ENCODE measurements at regions not wholly inside any gene's neighbourhood (a gene's known extent, or its start where the extent isn't known, plus 50 kb on each side); places are given as distances from the start of the nearest gene placed in this dataset.

- Histone ChIP-seq H3K9me2 (replicated peaks; ENCODE audit: control insufficient read depth, low read length) (no peaks in the 10 kb centered on the region), H3K27me3 (ENCODE audit: control insufficient read depth, low read length) (no peaks in the 10 kb centered on the region), H3F3A (ENCODE audit: control insufficient read depth, insufficient read depth) (no peaks in the 10 kb centered on the region), H4K20me1 (ENCODE audit: control insufficient read depth, insufficient read depth, low read depth, low read length) (no peaks in the 10 kb centered on the region), H3K4me1 (ENCODE audit: control insufficient read depth, low read length) (no peaks in the 10 kb centered on the region), H3K4me2 (ENCODE audit: low read length) (no peak overlapping the region), H3K9me3 (ENCODE audit: control insufficient read depth, insufficient read depth, low read length) (no peaks in the 10 kb centered on the region), H3K27ac (ENCODE audit: low read depth, low read length) (no peak overlapping the region), H3K4me3 (ENCODE audit: low read length) (no peak overlapping the region), H3K36me3 (ENCODE audit: control insufficient read depth, low read length) (no peaks in the 10 kb centered on the region), H3K79me2 (ENCODE audit: control insufficient read depth, low read length) (no peaks in the 10 kb centered on the region)
- no peak for TF ChIP-seq CTCF (IDR thresholded peaks at IDR 0.05; ENCODE audit: low read depth, low read length, poor library complexity, severe bottlenecking)
- no peak for TF ChIP-seq EZH2phosphoT487 (IDR thresholded peaks at IDR 0.05; ENCODE audit: borderline replicate concordance, low read length)
Measured at GRCh38 chr5:29524227-29524626, 1669.3 kb upstream of the CDH6 start.

- no peaks in the 10 kb centered on the region for H3K79me2 ChIP-seq (ENCODE audit: control insufficient read depth, low read length)
- no peaks in the 10 kb centered on the region for H3K27me3 ChIP-seq (ENCODE audit: control insufficient read depth, low read length)
- no peaks in the 10 kb centered on the region for H4K20me1 ChIP-seq (ENCODE audit: control insufficient read depth, insufficient read depth, low read depth, low read length)
- H3K9me3 ChIP-seq (ENCODE audit: control insufficient read depth, insufficient read depth, low read length): no peaks in the 10 kb centered on the region
- H3F3A ChIP-seq (ENCODE audit: control insufficient read depth, insufficient read depth): no peaks in the 10 kb centered on the region
- H3K4me2 ChIP-seq (ENCODE audit: low read length): no peak overlapping the region
- no peaks in the 10 kb centered on the region for H3K36me3 ChIP-seq (ENCODE audit: control insufficient read depth, low read length)
- H3K27ac ChIP-seq (ENCODE audit: low read depth, low read length): no peak overlapping the region
- no peak overlapping the region for H3K4me3 ChIP-seq (ENCODE audit: low read length)
- H3K9me2 ChIP-seq (replicated peaks; ENCODE audit: control insufficient read depth, low read length): no peaks in the 10 kb centered on the region
- no peaks in the 10 kb centered on the region for H3K4me1 ChIP-seq (ENCODE audit: control insufficient read depth, low read length)
- TF ChIP-seq CTCF (IDR thresholded peaks at IDR 0.05; ENCODE audit: low read depth, low read length, poor library complexity, severe bottlenecking) (no peak), EZH2phosphoT487 (IDR thresholded peaks at IDR 0.05; ENCODE audit: borderline replicate concordance, low read length) (no peak)
Measured at GRCh38 chr5:29518176-29518575, 1675.3 kb upstream of the CDH6 start.

- H3K27ac ChIP-seq (ENCODE audit: low read depth, low read length): no peak overlapping the region
- no peaks in the 10 kb centered on the region for H3K4me1 ChIP-seq (ENCODE audit: control insufficient read depth, low read length)
- no peaks in the 10 kb centered on the region for H3F3A ChIP-seq (ENCODE audit: control insufficient read depth, insufficient read depth)
- H3K79me2 ChIP-seq (ENCODE audit: control insufficient read depth, low read length): no peaks in the 10 kb centered on the region
- H3K36me3 ChIP-seq (ENCODE audit: control insufficient read depth, low read length): no peaks in the 10 kb centered on the region
- no peak overlapping the region for H3K4me3 ChIP-seq (ENCODE audit: low read length)
- H3K9me3 ChIP-seq (ENCODE audit: control insufficient read depth, insufficient read depth, low read length): no peaks in the 10 kb centered on the region
- H3K4me2 ChIP-seq (ENCODE audit: low read length): no peak overlapping the region
- H3K9me2 ChIP-seq (replicated peaks; ENCODE audit: control insufficient read depth, low read length): no peaks in the 10 kb centered on the region
- H4K20me1 ChIP-seq (ENCODE audit: control insufficient read depth, insufficient read depth, low read depth, low read length): no peaks in the 10 kb centered on the region
- no peaks in the 10 kb centered on the region for H3K27me3 ChIP-seq (ENCODE audit: control insufficient read depth, low read length)
- TF ChIP-seq CTCF (IDR thresholded peaks at IDR 0.05; ENCODE audit: low read depth, low read length, poor library complexity, severe bottlenecking) (no peak), EZH2phosphoT487 (IDR thresholded peaks at IDR 0.05; ENCODE audit: borderline replicate concordance, low read length) (no peak)
Measured at GRCh38 chr5:29516224-29516623, 1677.3 kb upstream of the CDH6 start.

- Histone ChIP-seq H3K4me1 (ENCODE audit: control insufficient read depth, low read length) (no peaks in the 10 kb centered on the region), H3K4me2 (ENCODE audit: low read length) (no peak overlapping the region), H4K20me1 (ENCODE audit: control insufficient read depth, insufficient read depth, low read depth, low read length) (no peaks in the 10 kb centered on the region), H3K9me3 (ENCODE audit: control insufficient read depth, insufficient read depth, low read length) (no peaks in the 10 kb centered on the region), H3K27me3 (ENCODE audit: control insufficient read depth, low read length) (no peaks in the 10 kb centered on the region), H3K36me3 (ENCODE audit: control insufficient read depth, low read length) (no peaks in the 10 kb centered on the region), H3F3A (ENCODE audit: control insufficient read depth, insufficient read depth) (no peaks in the 10 kb centered on the region), H3K79me2 (ENCODE audit: control insufficient read depth, low read length) (no peaks in the 10 kb centered on the region), H3K9me2 (replicated peaks; ENCODE audit: control insufficient read depth, low read length) (no peaks in the 10 kb centered on the region), H3K4me3 (ENCODE audit: low read length) (no peak overlapping the region), H3K27ac (ENCODE audit: low read depth, low read length) (no peak overlapping the region)
- TF ChIP-seq CTCF (IDR thresholded peaks at IDR 0.05; ENCODE audit: low read depth, low read length, poor library complexity, severe bottlenecking) (no peak), EZH2phosphoT487 (IDR thresholded peaks at IDR 0.05; ENCODE audit: borderline replicate concordance, low read length) (no peak)
Measured at GRCh38 chr5:29508131-29508530, 1685.4 kb upstream of the CDH6 start.
